ENCODE measurements at regions not wholly inside any gene's neighbourhood (a gene's known extent, or its start where the extent isn't known, plus 50 kb on each side); places are given as distances from the start of the nearest gene placed in this dataset.

DNA sequence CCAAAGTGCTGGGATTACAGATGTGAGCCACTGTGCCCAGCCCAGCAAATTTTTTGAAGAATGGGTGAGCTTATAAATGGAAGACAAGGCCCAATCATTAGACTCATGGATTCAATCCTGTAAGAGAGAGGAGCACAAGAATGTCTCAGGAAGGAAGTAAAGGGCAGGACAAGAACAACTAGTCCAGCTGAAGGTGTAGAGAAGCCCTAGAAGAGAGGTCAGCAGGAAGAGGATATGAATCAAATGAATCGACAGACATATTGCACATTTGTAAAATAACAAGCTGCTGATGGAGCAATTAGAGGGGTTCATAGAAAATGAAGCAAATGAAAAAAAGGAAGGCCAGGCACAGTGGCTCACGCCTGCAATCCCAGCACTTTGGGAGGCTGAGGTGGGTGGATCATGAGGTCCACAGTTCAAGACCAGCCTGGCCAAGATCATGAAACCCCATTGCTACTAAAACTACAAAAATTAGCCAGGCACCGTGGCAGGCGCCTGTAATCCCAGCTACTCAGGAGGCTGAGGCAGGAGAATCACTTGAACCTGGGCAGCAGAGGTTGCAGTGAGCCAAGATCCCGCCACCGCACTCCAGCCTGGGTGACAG is 74.9 kb downstream of the MIS18A start:
- Histone ChIP-seq H3K27ac (no peak overlapping the region), H3K9ac (ENCODE audit: insufficient read length) (no peak overlapping the region), H3K9me3 (ENCODE audit: low read depth, low read length) (no peaks in the 10 kb centered on the region), H3K4me3 (no peak overlapping the region), H3K36me3 (ENCODE audit: insufficient read depth, low read length) (no peaks in the 10 kb centered on the region)
- TF ChIP-seq FOXP2 (optimal IDR thresholded peaks at IDR 0.05; ENCODE audit: control extremely low read depth, extremely low read length, insufficient read depth) = no peak
- TF ChIP-seq EZH2 (IDR thresholded peaks at IDR 0.05) = no peak
- DNase-seq (ENCODE audit: low read depth, low spot score) = no peak

DNA sequence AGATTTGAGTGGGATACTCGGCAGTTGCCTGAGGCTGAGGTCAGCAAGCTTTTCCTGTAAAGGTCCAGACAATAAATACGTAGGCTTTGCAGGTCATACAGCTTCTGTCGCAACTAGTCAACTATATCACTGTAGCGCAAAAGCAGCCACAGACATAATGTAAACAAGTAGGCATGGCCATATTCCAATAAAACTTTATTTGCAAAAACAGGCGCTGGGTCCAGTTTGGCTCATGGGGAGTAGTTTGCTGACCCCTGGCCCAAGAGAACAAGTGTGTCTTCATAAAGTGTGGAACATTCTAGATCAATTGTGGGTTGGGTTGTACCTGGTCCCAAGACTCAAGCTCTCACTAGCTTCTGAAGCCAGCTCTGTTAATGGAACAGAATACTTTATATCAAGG is 78.8 kb downstream of the MIS18A start:
- no peak for DNase-seq (ENCODE audit: low read depth, low spot score)
- H3K9me3 ChIP-seq (ENCODE audit: low read depth, low read length) = no peaks in the 10 kb centered on the region
- no peak overlapping the region for H3K9ac ChIP-seq (ENCODE audit: insufficient read length)
- no peak for TF ChIP-seq FOXP2 (optimal IDR thresholded peaks at IDR 0.05; ENCODE audit: control extremely low read depth, extremely low read length, insufficient read depth)
- TF ChIP-seq EZH2 (IDR thresholded peaks at IDR 0.05) = no peak
- no peak for TF ChIP-seq POLR2AphosphoS5 (IDR thresholded peaks at IDR 0.05; ENCODE audit: borderline replicate concordance, low read depth, low read length)
- H3K27ac ChIP-seq = no peak overlapping the region
- H3K4me3 ChIP-seq = no peak overlapping the region
- no peaks in the 10 kb centered on the region for H3K36me3 ChIP-seq (ENCODE audit: insufficient read depth, low read length)

DNA sequence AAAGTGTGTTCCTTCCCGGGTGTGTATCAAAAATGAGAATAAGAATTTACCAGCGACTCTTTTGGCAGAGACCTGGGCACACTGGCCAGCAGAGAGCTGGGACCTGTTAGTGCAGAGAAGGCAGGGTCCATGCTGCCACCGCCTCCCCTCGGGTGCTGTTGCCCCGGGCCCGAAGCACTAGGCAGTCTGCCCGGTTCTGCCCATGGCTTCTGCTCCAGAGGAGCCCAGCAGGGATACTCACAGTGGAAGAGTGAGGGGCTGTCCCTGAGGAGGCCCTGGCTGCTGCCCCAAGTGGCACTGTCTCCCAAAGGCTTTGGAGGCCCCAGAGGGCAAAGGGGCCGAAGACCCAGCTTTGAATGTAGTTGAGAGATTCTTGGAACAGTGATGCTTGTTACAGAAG is 80.5 kb downstream of the MIS18A start:
- H3K4me3 ChIP-seq = no peak overlapping the region
- TF ChIP-seq POLR2AphosphoS5 (IDR thresholded peaks at IDR 0.05; ENCODE audit: borderline replicate concordance, low read depth, low read length) = no peak
- no peak for TF ChIP-seq FOXP2 (optimal IDR thresholded peaks at IDR 0.05; ENCODE audit: control extremely low read depth, extremely low read length, insufficient read depth)
- TF ChIP-seq EZH2 (IDR thresholded peaks at IDR 0.05) = no peak
- no peak overlapping the region for H3K27ac ChIP-seq
- no peak for DNase-seq (ENCODE audit: low read depth, low spot score)
- no peaks in the 10 kb centered on the region for H3K36me3 ChIP-seq (ENCODE audit: insufficient read depth, low read length)
- no peak overlapping the region for H3K9ac ChIP-seq (ENCODE audit: insufficient read length)
- H3K9me3 ChIP-seq (ENCODE audit: low read depth, low read length) = no peaks in the 10 kb centered on the region

DNA sequence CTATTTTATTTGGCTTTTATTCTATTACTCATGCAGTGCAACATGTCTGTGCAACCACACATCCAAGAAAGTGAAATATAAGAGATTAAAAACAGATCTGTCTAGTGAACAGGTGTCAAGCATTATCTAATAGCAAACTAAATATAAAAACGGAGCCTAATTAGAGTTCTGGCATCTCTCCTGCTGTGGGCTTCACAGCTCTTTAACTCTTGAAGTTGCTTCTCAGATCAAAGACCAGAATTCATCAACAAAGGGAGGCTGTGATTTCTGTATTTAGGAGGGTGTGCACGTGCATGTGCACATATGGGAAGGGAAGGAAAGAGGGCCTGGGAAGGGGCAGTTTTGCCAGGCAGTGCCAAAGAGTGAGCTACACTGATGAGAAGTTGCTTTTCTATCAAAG is 81.0 kb downstream of the MIS18A start:
- no peak for DNase-seq (ENCODE audit: low read depth, low spot score)
- Histone ChIP-seq H3K9me3 (ENCODE audit: low read depth, low read length) (no peaks in the 10 kb centered on the region), H3K27ac (no peak overlapping the region), H3K9ac (ENCODE audit: insufficient read length) (no peak overlapping the region), H3K36me3 (ENCODE audit: insufficient read depth, low read length) (no peaks in the 10 kb centered on the region), H3K4me3 (no peak overlapping the region)
- TF ChIP-seq FOXP2 (optimal IDR thresholded peaks at IDR 0.05; ENCODE audit: control extremely low read depth, extremely low read length, insufficient read depth) (no peak), EZH2 (IDR thresholded peaks at IDR 0.05) (no peak), POLR2AphosphoS5 (IDR thresholded peaks at IDR 0.05; ENCODE audit: borderline replicate concordance, low read depth, low read length) (no peak)

DNA sequence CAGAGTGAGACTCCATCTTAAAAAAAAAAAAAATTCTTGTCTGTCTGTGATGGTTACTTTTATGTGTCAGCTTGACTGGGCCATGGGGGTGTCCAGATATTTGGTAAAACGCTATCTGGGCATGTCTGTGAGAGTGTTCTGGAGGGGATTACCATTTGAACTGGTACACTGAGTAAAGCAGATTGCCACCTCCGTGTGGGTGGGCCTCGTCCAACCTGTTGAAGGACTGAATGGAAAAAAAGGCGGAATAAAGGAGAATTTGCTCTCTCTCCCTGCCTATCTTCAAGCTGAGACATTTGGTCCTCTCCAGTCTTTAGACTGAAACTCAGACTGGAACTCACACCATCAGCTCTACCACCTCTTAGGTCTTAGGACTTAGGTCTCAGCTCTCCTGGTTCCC is 82.8 kb downstream of the MIS18A start:
- no peak for DNase-seq (ENCODE audit: low read depth, low spot score)
- TF ChIP-seq FOXP2 (optimal IDR thresholded peaks at IDR 0.05; ENCODE audit: control extremely low read depth, extremely low read length, insufficient read depth) (no peak), POLR2AphosphoS5 (IDR thresholded peaks at IDR 0.05; ENCODE audit: borderline replicate concordance, low read depth, low read length) (no peak), EZH2 (IDR thresholded peaks at IDR 0.05) (no peak)
- Histone ChIP-seq H3K36me3 (ENCODE audit: insufficient read depth, low read length) (no peaks in the 10 kb centered on the region), H3K27ac (no peak overlapping the region), H3K9ac (ENCODE audit: insufficient read length) (no peak overlapping the region), H3K4me3 (no peak overlapping the region), H3K9me3 (ENCODE audit: low read depth, low read length) (no peaks in the 10 kb centered on the region)

DNA sequence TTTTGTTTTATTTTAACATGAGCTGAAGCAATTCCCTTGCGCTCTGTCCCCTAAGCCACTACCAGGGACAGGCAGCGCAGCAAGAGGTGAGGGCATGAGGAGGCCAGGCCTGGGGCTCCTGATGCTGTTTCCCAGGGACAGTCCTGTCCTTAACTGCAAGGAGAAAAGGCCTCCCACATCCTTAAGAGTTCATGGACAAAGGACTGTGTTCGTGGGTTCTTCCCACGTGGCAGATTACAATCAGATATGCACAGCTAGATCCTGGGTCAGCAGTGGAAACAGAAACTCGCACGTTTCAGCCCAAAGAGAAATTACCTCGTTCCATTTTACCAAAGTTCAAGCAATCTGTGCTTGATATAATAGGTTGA is 85.8 kb downstream of the MIS18A start:
- Histone ChIP-seq H3K4me3 (no peak overlapping the region), H3K36me3 (ENCODE audit: insufficient read depth, low read length) (no peaks in the 10 kb centered on the region), H3K9me3 (ENCODE audit: low read depth, low read length) (no peaks in the 10 kb centered on the region), H3K9ac (ENCODE audit: insufficient read length) (no peak overlapping the region), H3K27ac (no peak overlapping the region)
- no peak for DNase-seq (ENCODE audit: low read depth, low spot score)
- TF ChIP-seq EZH2 (IDR thresholded peaks at IDR 0.05) (no peak), FOXP2 (optimal IDR thresholded peaks at IDR 0.05; ENCODE audit: control extremely low read depth, extremely low read length, insufficient read depth) (no peak), POLR2AphosphoS5 (IDR thresholded peaks at IDR 0.05; ENCODE audit: borderline replicate concordance, low read depth, low read length) (no peak)

DNA sequence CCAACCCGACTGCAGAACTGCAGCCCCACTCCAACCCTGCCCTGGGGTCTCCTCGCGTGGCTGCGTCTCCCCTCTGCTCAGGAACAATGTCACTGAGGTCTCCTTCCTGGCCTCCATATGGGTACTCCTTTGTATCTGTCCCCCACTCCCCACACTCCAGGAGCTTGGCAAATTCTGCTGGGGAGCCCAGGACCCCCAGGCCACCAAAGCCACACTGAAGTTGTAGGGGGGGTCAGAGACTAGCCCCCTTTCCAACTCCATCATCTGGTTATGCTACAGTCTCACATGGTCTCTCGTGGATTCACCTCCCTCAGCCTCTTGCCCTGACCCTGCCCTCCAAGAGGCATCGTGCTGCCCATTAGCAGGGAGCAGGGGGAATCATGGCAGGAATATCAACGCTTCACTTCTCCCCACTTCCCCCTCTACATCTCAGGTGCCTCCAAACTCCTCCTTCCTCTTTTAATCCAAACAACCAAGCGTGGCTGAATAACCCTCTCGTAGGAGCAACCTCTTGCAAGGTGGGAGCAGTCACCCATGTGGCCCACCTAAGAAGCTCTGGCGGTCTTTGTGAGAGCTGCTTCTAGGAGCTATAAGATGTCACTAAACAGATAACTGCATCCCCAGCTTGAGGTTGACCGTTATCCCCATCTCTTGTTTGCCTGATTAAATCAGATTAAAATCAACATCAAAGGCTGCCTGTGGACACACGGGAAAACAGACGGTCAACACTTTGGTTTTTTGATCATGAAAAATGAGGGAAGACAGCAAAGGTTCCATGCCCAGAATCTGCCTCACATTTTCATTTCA is 86.4 kb downstream of the MIS18A start:
- no peak for DNase-seq (ENCODE audit: low read depth, low spot score)
- TF ChIP-seq POLR2AphosphoS5 (IDR thresholded peaks at IDR 0.05; ENCODE audit: borderline replicate concordance, low read depth, low read length) (no peak), EZH2 (IDR thresholded peaks at IDR 0.05) (no peak), FOXP2 (optimal IDR thresholded peaks at IDR 0.05; ENCODE audit: control extremely low read depth, extremely low read length, insufficient read depth) (no peak)
- Histone ChIP-seq H3K27ac (no peak overlapping the region), H3K9ac (ENCODE audit: insufficient read length) (no peak overlapping the region), H3K9me3 (ENCODE audit: low read depth, low read length) (no peaks in the 10 kb centered on the region), H3K4me3 (no peak overlapping the region), H3K36me3 (ENCODE audit: insufficient read depth, low read length) (no peaks in the 10 kb centered on the region)

DNA sequence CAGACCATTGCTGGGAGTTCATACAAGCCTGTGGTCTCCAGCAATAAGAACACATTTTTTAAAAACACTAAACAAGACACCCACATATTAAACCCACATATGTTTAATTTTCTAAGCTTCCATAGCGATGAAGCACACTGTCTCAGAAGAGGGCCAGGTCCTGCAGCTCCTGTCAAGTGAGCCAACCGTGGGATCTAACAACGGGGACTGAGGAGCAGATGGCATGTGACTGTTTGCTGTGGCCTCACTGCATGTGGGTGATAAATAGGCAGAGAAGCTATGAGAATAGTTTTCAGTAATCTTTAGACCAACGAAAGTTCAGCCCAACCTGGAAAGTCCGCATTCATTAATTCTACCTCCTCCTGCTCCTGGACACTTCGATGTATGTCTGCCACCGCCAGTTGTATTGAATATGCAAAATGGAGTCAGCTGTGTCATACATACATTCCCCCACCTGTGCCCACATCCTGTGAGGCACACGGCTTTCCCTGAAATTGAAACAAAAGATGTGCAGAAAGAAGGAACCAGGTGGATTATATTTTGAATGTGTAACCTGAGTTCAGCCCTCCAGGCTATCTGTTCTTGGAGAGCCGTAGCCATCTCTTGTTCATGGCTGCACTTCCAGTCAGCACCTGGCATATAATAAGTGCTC is 88.2 kb downstream of the MIS18A start:
- TF ChIP-seq POLR2AphosphoS5 (IDR thresholded peaks at IDR 0.05; ENCODE audit: borderline replicate concordance, low read depth, low read length) (no peak), FOXP2 (optimal IDR thresholded peaks at IDR 0.05; ENCODE audit: control extremely low read depth, extremely low read length, insufficient read depth) (no peak), EZH2 (IDR thresholded peaks at IDR 0.05) (no peak)
- no peaks in the 10 kb centered on the region for H3K9me3 ChIP-seq (ENCODE audit: low read depth, low read length)
- no peaks in the 10 kb centered on the region for H3K36me3 ChIP-seq (ENCODE audit: insufficient read depth, low read length)
- no peak overlapping the region for H3K27ac ChIP-seq
- no peak for DNase-seq (ENCODE audit: low read depth, low spot score)
- H3K9ac ChIP-seq (ENCODE audit: insufficient read length) = no peak overlapping the region
- no peak overlapping the region for H3K4me3 ChIP-seq

All from SK-N-MC (cell line).